HUES6 (cell line): ENCODE measurements at regions not wholly inside any gene's neighbourhood (a gene's known extent, or its start where the extent isn't known, plus 50 kb on each side); places are given as distances from the start of the nearest gene placed in this dataset.

ENCODE experiments used
- H3K27ac ChIP-seq: 2 replicates; pipeline ENCODE4 v1.7.0; 2013; ENCODE audit warnings: low read depth, mild to moderate bottlenecking, low read length, inconsistent platforms
- H3K27me3 ChIP-seq: 2 replicates; pipeline ENCODE4 v1.6.1; 2013; ENCODE audit warnings: low read length; ENCODE audit not compliant: control insufficient read depth, insufficient read depth
- H3K36me3 ChIP-seq: 2 replicates; pipeline ENCODE4 v1.6.1; 2013; ENCODE audit warnings: low read length; ENCODE audit not compliant: control insufficient read depth, insufficient read depth
- H3K4me1 ChIP-seq: 2 replicates; pipeline ENCODE4 v1.6.1; 2013; ENCODE audit warnings: low read length; ENCODE audit not compliant: control insufficient read depth, insufficient read depth
- H3K4me3 ChIP-seq: 2 replicates; pipeline ENCODE4 v1.5.1; 2013; ENCODE audit warnings: low read depth, low read length
- H3K9ac ChIP-seq: one replicate; pipeline ENCODE4 v1.6.1; 2013; ENCODE audit warnings: mild to moderate bottlenecking, low read length
- H3K9me3 ChIP-seq: 2 replicates; pipeline ENCODE4 v1.6.1; 2013; ENCODE audit warnings: low read depth, low read length; ENCODE audit not compliant: control insufficient read depth, insufficient read depth

DNA sequence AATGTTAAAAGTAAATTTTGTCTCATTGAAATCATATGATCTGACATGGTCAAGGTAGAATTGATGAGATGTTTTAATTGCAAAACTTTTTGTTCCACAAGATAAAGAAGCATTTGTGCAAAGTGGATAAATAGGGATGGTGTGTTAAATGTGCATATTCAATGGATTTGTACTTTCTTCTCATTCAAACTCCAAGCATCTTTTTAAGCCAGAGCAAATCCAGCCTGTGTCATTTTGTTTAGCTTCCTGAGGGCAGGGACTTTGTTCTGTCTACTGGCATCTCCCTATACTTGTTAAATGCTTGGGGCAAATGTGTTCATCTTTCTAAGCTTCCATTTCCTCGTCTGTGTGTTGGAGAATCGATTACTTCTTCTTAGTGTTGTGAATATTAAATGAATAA, 200.3 kb downstream of the SLIT2 start:
- no peaks in the 10 kb centered on the region; the same call in 1 of the 2 replicates for H3K4me1 ChIP-seq
- H3K9ac ChIP-seq: no peak overlapping the region
- H3K27ac ChIP-seq: no peak overlapping the region
- no peaks in the 10 kb centered on the region for H3K27me3 ChIP-seq
- H3K9me3 ChIP-seq: no peaks in the 10 kb centered on the region
- H3K4me3 ChIP-seq: no peak overlapping the region
- no peaks in the 10 kb centered on the region for H3K36me3 ChIP-seq

DNA sequence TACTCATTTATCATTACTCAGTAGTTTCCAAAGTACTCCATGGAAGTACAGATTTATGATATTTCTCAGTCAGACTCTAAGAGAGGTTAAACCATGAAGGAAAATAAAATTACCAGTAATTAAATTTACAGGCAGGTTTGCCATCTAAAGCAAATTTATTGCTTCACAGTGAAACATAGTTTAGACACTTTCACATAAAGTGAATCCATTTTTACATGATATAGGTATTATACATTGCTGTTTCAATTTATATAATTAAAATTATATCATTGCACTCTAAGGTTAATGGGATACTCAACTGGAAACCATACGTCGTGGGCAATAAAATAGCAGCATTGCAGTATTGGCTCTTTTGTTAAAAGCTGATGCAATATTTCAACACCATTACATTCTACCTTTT, 202.8 kb downstream of the SLIT2 start:
- Histone ChIP-seq H3K9me3 (no peaks in the 10 kb centered on the region), H3K27me3 (no peaks in the 10 kb centered on the region), H3K4me1 (no peaks in the 10 kb centered on the region; the same call in 1 of the 2 replicates), H3K36me3 (no peaks in the 10 kb centered on the region), H3K9ac (no peak overlapping the region), H3K27ac (no peak overlapping the region), H3K4me3 (no peak overlapping the region)

DNA sequence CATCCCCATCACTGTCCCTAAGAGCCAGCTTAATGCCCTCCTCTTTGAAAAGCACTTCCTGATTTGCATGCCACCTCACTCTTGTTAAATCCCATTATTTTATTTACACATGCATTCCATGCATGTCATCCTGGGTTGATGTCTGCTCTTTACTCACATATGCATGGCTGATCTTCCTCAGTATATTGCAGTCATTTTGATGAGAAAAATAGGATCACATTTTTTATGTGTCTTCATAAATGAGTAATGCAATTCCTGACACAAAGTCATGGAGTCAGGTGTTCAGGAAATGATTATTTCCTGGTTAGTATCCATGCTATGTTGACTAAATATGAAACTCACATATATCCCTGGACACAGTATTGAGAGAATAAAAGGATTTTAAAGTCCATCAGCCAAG, 204.7 kb downstream of the SLIT2 start:
- H3K27ac ChIP-seq: no peak overlapping the region

DNA sequence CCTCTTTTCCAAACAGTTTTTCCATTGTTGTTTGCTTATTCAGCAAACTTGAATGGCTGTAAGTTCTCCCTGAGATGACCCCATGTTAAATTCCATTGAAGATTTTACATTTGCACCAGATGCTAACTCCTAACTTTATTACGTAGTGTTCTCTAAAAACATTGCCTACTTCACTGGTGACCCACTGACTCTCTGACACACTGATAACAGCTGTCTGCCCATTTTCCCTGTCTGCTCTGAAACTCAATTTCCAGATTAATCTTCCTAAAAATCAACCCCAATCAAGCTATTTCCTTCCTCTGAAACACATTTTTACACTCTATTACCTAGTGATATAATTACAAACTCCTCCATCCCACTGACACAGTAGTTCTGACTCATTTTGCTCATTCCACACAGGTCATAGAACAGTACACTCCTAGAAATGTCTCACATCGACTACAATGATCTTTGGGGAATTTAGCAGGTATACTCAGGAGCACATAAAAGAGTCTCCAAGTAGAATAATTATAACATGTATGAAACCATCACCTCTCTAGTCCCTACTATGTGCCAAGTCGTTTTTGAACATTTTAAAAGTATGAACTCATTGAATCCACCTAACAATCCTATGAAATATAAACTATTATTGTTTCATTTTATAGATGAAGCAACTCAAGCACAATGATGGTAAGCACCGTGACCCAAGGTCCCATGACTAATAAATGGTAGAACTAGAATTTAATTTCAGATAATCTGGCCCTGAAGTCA, 210.9 kb downstream of the SLIT2 start:
- no peak overlapping the region for H3K9ac ChIP-seq
- no peaks in the 10 kb centered on the region for H3K9me3 ChIP-seq
- H3K4me1 ChIP-seq: no peaks in the 10 kb centered on the region
- H3K27me3 ChIP-seq: no peaks in the 10 kb centered on the region
- no peak overlapping the region for H3K27ac ChIP-seq
- no peaks in the 10 kb centered on the region for H3K36me3 ChIP-seq
- no peak overlapping the region for H3K4me3 ChIP-seq

More for the DNA sequence above, 204.7 kb downstream of the SLIT2 start:
- Histone ChIP-seq H3K4me3 (no peak overlapping the region), H3K9me3 (no peaks in the 10 kb centered on the region), H3K36me3 (no peaks in the 10 kb centered on the region), H3K9ac (no peak overlapping the region), H3K27me3 (no peaks in the 10 kb centered on the region), H3K4me1 (no peaks in the 10 kb centered on the region; the same call in 1 of the 2 replicates)

DNA sequence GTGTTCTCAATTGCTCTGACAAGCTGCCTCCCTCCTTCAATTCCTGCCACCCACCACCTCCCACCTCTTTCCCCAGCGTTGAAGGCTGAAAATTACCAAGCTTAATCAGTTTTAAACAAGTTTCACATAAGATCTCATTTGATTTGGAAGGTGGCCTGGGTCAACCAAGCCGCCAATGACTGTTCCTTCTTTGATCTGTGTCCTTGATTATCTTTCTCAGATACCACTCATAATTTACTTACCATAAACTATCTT, 211.4 kb downstream of the SLIT2 start:
- H3K27me3 ChIP-seq: no peaks in the 10 kb centered on the region
- no peaks in the 10 kb centered on the region for H3K36me3 ChIP-seq
- no peaks in the 10 kb centered on the region for H3K9me3 ChIP-seq
- no peak overlapping the region for H3K9ac ChIP-seq
- no peak overlapping the region for H3K4me3 ChIP-seq
- H3K4me1 ChIP-seq: no peaks in the 10 kb centered on the region
- no peak overlapping the region for H3K27ac ChIP-seq

DNA sequence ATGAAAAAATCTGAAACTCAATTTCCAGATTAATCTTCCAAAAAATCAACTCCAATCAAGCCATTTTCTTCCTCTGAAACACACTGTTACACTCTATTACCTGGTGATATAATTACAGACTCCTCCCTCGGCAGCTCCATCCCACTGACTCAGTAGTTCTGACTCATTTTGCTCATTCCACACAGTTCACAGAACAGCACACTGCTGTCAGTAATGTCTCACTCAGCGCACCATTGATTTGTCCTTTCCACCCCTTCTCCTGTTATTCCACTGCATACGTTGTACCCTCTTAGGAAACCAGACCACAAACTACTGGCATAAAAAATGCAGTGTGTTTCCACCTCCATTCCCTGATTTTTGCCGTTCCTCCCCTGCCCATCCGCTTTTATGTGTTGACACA, 212.7 kb downstream of the SLIT2 start:
- no peaks in the 10 kb centered on the region for H3K36me3 ChIP-seq
- no peak overlapping the region for H3K4me3 ChIP-seq
- H3K9ac ChIP-seq: no peak overlapping the region
- H3K9me3 ChIP-seq: no peaks in the 10 kb centered on the region
- no peaks in the 10 kb centered on the region for H3K4me1 ChIP-seq
- H3K27me3 ChIP-seq: no peaks in the 10 kb centered on the region
- no peak overlapping the region for H3K27ac ChIP-seq

DNA sequence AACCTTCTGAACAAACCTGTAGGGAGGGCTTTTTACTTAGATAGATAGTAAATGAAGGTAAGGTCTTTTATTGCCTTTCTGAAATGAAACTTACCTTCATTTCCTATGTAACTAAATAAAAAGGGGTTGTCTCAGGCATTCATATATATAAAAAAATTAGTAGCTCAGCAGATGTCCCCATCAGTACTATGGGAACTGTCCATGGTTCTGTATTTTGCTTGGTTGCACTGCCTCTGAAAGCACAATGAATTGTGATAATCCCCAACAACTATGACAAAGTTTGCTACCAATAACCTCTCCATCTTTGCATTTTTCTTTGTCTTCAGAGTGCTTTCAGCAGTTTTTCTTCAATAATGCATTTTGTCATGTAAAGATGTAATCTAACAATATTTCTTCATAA, 222.4 kb downstream of the SLIT2 start:
- no peak overlapping the region for H3K9ac ChIP-seq
- H3K4me3 ChIP-seq: no peak overlapping the region
- H3K36me3 ChIP-seq: no peaks in the 10 kb centered on the region
- no peaks in the 10 kb centered on the region for H3K9me3 ChIP-seq
- no peak overlapping the region for H3K27ac ChIP-seq
- no peaks in the 10 kb centered on the region for H3K27me3 ChIP-seq
- no peaks in the 10 kb centered on the region for H3K4me1 ChIP-seq

DNA sequence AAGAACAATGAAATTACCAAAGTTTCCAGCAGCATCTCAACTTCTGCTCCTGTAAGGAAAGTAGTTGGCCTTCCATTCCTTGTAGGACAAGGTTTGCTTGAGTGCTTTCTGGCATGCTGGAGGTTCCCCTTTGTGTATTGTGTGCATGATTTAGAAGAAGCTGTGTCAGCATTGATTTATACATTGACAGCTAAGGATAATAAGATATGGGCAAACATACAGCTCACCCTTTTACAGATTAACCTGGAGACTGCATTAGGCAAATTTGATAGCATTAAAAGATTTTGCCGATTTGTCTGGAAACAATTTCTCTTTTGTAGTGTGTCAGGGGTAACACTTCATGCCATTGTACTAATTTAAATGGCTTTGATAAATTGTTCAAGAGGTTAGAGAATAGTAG, 221.8 kb upstream of the PACRGL start:
- Histone ChIP-seq H3K27me3 (no peaks in the 10 kb centered on the region), H3K36me3 (no peaks in the 10 kb centered on the region), H3K4me1 (no peaks in the 10 kb centered on the region), H3K4me3 (no peak overlapping the region), H3K9ac (no peak overlapping the region), H3K9me3 (no peaks in the 10 kb centered on the region), H3K27ac (no peak overlapping the region)

DNA sequence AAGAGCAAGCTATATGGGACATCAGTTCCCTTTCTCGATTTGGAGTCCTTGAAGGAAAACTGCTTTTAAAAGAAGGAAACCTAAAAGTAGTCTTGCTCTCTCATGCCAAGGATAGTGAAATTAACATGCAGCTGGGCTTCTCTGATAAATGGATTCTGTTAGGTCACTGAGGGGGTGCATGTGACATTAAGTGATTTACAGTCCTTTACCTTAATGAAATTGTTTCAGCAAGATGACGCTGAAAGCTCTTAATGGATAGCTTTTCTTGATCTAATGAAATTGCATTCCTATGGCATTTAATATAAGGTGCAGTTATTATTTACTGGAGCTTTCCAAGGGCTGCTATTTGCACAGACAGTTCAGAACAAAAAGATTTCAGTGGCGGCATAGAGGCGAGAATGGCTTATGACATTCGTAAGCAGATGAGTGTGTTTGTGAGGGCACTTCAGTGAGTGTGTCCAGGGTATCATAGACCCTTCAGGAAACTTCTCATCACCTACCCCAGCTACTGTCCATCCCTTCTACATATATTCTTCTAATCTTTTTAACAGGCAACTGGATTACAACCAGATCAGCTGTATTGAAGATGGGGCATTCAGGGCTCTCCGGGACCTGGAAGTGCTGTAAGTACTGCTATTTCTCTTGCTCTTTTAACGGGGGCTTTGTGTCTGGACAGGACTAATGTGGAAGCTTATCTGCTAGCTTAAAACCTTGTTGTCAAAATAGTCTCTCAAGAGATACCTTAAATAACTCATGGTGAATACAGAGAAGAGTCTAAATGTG, 219.9 kb upstream of the PACRGL start:
- Histone ChIP-seq H3K9me3 (no peaks in the 10 kb centered on the region), H3K36me3 (no peaks in the 10 kb centered on the region), H3K27ac (no peak overlapping the region), H3K4me3 (no peak overlapping the region), H3K9ac (no peak overlapping the region), H3K27me3 (no peaks in the 10 kb centered on the region), H3K4me1 (no peaks in the 10 kb centered on the region)

DNA sequence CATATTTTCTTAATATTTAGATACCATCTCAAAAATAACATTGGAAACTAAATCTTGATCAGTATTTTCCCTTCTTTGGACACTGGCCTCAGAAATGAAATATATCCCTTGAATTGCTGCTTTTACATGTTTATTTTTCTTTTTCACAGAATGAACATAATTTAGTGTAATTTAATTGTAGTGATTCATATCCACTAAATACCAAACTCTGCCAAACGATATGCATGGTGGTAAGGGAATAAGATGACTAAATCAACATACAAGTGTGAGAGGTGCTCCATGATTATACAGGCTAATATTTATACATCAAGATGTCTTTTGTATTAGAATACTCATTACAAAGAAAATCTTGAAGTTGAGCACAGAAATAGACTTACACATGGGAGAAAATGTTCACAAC, 216.8 kb upstream of the PACRGL start:
- Histone ChIP-seq H3K9me3 (no peaks in the 10 kb centered on the region), H3K27me3 (no peaks in the 10 kb centered on the region), H3K27ac (no peak overlapping the region), H3K4me1 (no peaks in the 10 kb centered on the region), H3K9ac (no peak overlapping the region), H3K36me3 (no peaks in the 10 kb centered on the region), H3K4me3 (no peak overlapping the region)

DNA sequence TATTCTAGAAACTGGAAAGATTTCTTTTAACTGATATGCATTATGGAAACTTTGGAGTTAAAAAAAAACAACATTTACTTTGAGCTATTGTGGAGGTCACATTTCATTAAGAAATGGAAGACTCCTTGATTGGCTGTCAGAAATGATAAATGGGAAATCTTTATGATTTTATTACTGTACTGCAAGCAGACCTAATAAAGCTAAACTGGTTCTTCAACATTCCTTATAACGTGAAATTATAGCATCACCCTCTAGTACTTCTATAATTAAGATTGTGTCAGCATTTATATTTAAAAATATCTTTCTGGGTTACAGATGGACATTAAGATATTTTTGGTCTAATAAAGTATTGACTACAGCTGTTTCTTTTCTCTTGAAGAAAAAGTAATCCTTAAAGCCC, 213.8 kb upstream of the PACRGL start:
- no peaks in the 10 kb centered on the region for H3K9me3 ChIP-seq
- H3K36me3 ChIP-seq: no peaks in the 10 kb centered on the region
- no peak overlapping the region for H3K4me3 ChIP-seq
- H3K27me3 ChIP-seq: no peaks in the 10 kb centered on the region
- no peak overlapping the region for H3K27ac ChIP-seq
- H3K9ac ChIP-seq: no peak overlapping the region
- no peaks in the 10 kb centered on the region for H3K4me1 ChIP-seq
